ENCODE measurements at regions not wholly inside any gene's neighbourhood (a gene's known extent, or its start where the extent isn't known, plus 50 kb on each side); places are given as distances from the start of the nearest gene placed in this dataset.
"Not testable (repeated sequence)": the region's sequence is repeated elsewhere in the genome, so short reads cannot be mapped to it uniquely, and the experiment has no call there.

DNA sequence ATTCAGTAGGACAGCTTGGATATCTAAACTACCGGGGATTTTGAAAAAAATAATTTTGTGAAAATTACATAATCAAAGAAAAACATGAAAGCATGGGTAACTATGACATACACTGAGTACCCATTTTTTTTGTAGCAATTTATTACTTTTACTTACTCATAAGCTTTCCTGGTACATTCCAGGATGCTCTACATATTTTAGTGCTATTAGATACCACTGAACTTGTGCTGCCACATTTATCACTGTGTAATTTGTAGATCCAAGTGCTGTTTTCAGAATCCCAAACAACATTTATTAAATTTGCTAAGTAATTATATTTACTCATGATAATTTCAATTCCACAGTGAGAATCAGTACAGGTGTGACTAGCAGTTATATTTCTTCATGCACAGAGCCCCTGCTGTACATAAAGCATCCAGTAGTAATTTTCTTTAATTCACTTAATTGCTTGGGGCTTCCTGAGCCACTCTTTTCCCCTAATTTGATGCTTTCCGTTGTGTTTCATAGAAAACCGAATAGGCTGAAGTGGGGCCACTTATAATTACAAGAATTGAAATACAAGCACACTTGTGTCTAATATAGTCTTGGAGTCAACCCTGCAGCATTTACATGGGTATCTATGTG is 2254.4 kb downstream of the ARAP2 start:
- no peaks in the 10 kb centered on the region for H3K9me3 ChIP-seq
- intact Hi-C loops (cut with DNase I): no loop called here
- 71% methylated on average over 3 of the region's 3 CpGs for WGBS
- no peaks in the 10 kb centered on the region for H3K36me3 ChIP-seq
- H3K4me3 ChIP-seq: no peak overlapping the region
- H3K4me1 ChIP-seq (replicated peaks): no peaks in the 10 kb centered on the region
- H3K27ac ChIP-seq: no peak overlapping the region
- DNase-seq (ENCODE audit: low spot score): no peak
- H3K27me3 ChIP-seq (replicated peaks; ENCODE audit: insufficient read depth): no peaks in the 10 kb centered on the region
- TF ChIP-seq POLR2A (IDR thresholded peaks at IDR 0.05) (no peak), POLR2AphosphoS5 (IDR thresholded peaks at IDR 0.05) (no peak)
- TF ChIP-seq, protein P1, sequence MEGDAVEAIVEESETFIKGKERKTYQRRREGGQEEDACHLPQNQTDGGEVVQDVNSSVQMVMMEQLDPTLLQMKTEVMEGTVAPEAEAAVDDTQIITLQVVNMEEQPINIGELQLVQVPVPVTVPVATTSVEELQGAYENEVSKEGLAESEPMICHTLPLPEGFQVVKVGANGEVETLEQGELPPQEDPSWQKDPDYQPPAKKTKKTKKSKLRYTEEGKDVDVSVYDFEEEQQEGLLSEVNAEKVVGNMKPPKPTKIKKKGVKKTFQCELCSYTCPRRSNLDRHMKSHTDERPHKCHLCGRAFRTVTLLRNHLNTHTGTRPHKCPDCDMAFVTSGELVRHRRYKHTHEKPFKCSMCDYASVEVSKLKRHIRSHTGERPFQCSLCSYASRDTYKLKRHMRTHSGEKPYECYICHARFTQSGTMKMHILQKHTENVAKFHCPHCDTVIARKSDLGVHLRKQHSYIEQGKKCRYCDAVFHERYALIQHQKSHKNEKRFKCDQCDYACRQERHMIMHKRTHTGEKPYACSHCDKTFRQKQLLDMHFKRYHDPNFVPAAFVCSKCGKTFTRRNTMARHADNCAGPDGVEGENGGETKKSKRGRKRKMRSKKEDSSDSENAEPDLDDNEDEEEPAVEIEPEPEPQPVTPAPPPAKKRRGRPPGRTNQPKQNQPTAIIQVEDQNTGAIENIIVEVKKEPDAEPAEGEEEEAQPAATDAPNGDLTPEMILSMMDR (IDR thresholded peaks at IDR 0.05): no peak

DNA sequence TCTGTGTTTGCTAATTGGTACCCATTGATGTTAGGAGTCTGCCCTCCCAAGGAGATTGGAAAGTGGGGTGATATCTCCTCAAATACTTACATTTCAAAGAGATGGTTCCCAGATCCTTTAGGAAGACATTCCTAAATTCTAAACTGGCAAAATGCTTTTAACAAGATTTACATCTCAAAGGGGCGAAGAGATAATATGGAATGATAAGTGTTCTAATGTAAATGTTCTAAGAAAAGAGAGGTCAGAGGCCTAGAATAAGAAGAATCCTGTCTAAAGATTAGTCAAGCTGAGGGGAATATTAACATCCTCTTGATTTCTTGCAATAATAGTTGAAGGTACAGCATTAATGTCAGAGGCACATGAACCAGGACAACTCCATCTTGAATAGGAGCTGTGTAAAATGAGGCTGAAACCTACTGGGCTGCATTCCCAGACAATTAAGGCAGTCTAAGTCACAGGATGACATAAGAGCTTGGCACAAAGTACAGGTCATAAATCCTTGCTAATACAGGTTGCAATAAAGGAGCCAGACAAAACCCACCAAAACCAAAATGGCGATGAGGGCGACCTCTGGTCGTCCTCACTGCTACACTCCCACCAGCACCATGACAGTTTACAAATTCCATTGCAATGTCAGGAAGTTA is 2248.1 kb downstream of the ARAP2 start:
- Histone ChIP-seq H3K27ac (no peak overlapping the region), H3K9me3 (no peaks in the 10 kb centered on the region), H3K36me3 (no peaks in the 10 kb centered on the region), H3K27me3 (replicated peaks; ENCODE audit: insufficient read depth) (no peaks in the 10 kb centered on the region), H3K4me1 (replicated peaks) (no peaks in the 10 kb centered on the region), H3K4me3 (no peak overlapping the region)
- WGBS: 82% methylated on average over 4 of the region's 4 CpGs
- no peak for TF ChIP-seq POLR2A (IDR thresholded peaks at IDR 0.05)
- intact Hi-C loops (cut with DNase I): no loop called here
- DNase-seq (ENCODE audit: low spot score): no peak

DNA sequence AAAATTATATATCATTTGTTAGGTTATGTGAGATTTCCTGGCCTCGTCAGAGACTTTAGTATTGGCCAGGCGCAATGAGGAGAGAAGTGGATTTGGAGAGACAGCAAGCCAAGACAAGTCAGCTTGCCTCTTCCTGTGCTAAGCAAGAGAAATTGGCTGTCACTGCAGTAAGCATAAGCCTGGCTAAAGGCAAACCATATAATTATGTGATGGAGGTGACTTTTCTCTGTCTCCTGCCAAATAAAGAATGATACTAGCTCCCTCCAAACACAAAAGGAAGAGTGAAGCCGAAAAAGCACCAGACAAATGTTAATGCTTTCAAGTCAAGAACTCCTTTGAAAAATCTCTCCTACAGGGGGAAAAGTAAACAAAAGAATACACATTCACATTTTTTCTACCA is 2246.0 kb downstream of the ARAP2 start:
- H3K27ac ChIP-seq: no peak overlapping the region
- no peaks in the 10 kb centered on the region for H3K4me1 ChIP-seq (replicated peaks)
- 37% methylated on average over 3 of the region's 3 CpGs for WGBS
- H3K9me3 ChIP-seq: no peaks in the 10 kb centered on the region
- no peak overlapping the region for H3K4me3 ChIP-seq
- intact Hi-C loops (cut with DNase I): no loop called here
- no peaks in the 10 kb centered on the region for H3K27me3 ChIP-seq (replicated peaks; ENCODE audit: insufficient read depth)
- H3K36me3 ChIP-seq: no peaks in the 10 kb centered on the region
- TF ChIP-seq, protein P1 (IDR thresholded peaks at IDR 0.05): no peak
- no peak for TF ChIP-seq POLR2AphosphoS5 (IDR thresholded peaks at IDR 0.05)
- no peak for TF ChIP-seq POLR2A (IDR thresholded peaks at IDR 0.05)
- no peak for DNase-seq (ENCODE audit: low spot score)

DNA sequence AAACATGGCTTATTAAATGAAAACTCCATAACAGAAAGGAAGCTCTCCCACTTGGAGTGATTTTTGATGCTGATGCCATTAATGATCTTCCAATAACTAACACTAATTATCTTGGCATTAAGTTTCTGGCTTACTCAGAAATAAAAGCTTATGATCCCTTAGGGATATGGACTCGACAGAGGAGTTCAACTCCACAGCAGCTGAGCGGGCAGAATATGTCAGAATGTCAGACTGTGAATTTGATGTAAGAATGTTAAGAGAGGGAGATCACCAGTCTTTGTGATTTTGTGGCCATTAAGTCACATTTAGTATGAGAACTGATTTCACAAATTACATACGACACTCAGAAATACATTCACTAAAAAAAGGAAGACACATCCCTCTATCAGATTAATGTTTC is 2244.0 kb downstream of the ARAP2 start:
- Histone ChIP-seq H3K36me3 (no peaks in the 10 kb centered on the region), H3K27me3 (replicated peaks; ENCODE audit: insufficient read depth) (no peaks in the 10 kb centered on the region), H3K9me3 (no peaks in the 10 kb centered on the region), H3K4me3 (no peak overlapping the region), H3K27ac (no peak overlapping the region), H3K4me1 (replicated peaks) (no peaks in the 10 kb centered on the region)
- intact Hi-C loops (cut with DNase I): no loop called here
- no peak for DNase-seq (ENCODE audit: low spot score)
- TF ChIP-seq POLR2AphosphoS5 (IDR thresholded peaks at IDR 0.05) (no peak), POLR2A (IDR thresholded peaks at IDR 0.05) (no peak)
- TF ChIP-seq, protein P1 (IDR thresholded peaks at IDR 0.05): no peak
- 85% methylated on average over 3 of the region's 3 CpGs for WGBS

DNA sequence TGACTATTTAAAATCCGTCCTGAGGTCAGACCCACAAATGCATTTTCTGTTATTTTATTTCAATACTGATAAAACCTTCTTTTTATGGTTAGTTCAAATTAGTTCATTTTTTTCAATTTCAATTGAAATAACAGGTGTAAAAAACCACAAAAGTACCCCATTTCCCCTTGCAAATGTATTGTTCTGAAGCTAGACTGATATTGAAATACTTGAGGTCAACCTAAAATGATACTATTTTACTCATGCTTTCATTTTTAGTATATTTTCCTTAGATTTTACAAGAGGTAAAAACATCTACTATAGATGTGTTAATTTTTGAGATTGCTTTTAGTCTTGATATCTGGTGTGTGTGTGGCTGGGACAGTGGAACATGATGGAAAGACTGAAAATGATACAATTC is 2237.8 kb downstream of the ARAP2 start:
- H3K27me3 ChIP-seq (replicated peaks; ENCODE audit: insufficient read depth); H3K4me3 ChIP-seq; intact Hi-C loops (cut with DNase I); H3K9me3 ChIP-seq; H3K36me3 ChIP-seq; H3K4me1 ChIP-seq (replicated peaks); H3K27ac ChIP-seq; DNase-seq (ENCODE audit: low spot score): not testable (repeated sequence)
- WGBS: 93% methylated on average over 1 of the region's 1 CpG

DNA sequence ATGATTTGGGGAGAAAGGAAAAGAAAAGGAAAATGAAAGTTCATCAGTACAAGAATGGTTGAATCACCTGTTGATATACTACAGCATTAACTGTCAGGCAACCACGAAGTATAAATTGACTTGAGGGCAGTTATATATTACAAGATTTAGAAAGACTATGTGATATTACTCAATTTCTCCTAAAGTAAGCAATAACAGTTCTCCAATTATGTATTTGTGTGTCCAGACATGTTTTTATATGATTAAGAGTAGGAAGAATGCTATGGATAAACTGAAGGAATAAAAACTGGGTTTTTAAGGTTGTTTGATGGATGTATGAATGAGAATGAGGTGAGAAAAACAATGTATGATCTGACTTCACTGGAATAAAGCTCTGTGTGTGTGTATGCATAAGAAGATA is 2234.4 kb downstream of the ARAP2 start:
- Histone ChIP-seq H3K4me3 (no peak overlapping the region), H3K36me3 (no peaks in the 10 kb centered on the region), H3K27me3 (replicated peaks; ENCODE audit: insufficient read depth) (no peaks in the 10 kb centered on the region), H3K27ac (no peak overlapping the region), H3K4me1 (replicated peaks) (no peaks in the 10 kb centered on the region), H3K9me3 (no peaks in the 10 kb centered on the region)
- WGBS: 55% methylated on average over 1 of the region's 1 CpG
- no peak for TF ChIP-seq POLR2AphosphoS5 (IDR thresholded peaks at IDR 0.05)
- TF ChIP-seq, protein P1 (IDR thresholded peaks at IDR 0.05): no peak
- no peak for TF ChIP-seq POLR2A (IDR thresholded peaks at IDR 0.05)
- DNase-seq (ENCODE audit: low spot score): no peak
- intact Hi-C loops (cut with DNase I): no loop called here
